HG03575 (cell line): ENCODE measurements at regions not wholly inside any gene's neighbourhood (a gene's known extent, or its start where the extent isn't known, plus 50 kb on each side); places are given as distances from the start of the nearest gene placed in this dataset.

Experiments used
- ATAC-seq: cut with Tn5 transposase; IDR thresholded peaks from one replicate; pipeline ENCODE4 v1.9.1; 2021; ENCODE audit not compliant: unreplicated experiment, insufficient number of reproducible peaks, low FRiP score; ENCODE audit errors: extremely low read depth

- no peak for ATAC-seq
Measured at GRCh38 chr9:79945016-79945415, 373.3 kb downstream of the TLE4 start.

- ATAC-seq = no peak
Measured at GRCh38 chr9:79940919-79941318, 369.2 kb downstream of the TLE4 start.

GRCh38 chr9:79939819-79940218, 368.1 kb downstream of the TLE4 start:
- no peak for ATAC-seq

DNA sequence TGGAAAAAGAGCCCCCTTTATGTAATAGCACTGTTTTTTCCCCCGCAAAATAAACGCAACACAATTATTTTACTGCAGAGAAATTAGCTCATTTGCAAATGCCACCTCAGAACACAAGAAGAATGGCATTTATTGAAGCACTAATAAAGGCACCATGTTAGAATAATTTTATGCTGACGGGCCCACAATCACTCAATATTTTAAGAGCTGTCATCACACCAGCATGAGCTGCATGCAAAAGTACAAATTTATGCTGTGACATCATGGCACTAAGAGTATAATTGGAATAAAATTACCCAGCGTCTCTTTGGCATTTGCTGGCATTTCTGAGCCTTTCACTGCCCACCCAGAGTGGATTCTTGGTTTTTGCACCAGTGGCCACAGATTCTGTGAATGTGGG, 364.6 kb downstream of the TLE4 start:
- no peak for ATAC-seq

- ATAC-seq = no peak
Measured at GRCh38 chr9:79929285-79929684, 357.5 kb downstream of the TLE4 start.

- ATAC-seq = no peak
Measured at GRCh38 chr9:79928661-79929223, 357.0 kb downstream of the TLE4 start.

GRCh38 chr9:79925326-79925725, 353.6 kb downstream of the TLE4 start:
- no peak for ATAC-seq

DNA sequence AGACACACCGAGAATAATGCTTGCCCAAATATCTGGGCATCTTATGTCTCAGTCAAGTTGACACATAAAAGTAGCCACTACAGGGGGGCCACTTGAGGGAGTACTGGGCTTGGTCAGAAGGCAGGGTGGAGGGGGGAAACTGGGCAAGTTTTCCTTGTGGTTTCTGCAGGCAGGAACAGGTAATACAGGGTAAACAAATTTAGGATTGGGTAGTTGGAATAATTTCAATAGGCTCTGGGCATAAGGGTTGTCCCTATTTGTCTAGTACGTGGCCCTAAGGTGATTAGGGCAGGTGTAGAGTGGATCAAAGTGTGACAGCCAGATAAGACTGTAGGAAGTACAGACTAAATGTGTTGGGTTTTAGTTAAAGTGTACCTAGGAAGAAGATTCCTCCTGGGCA, 353.1 kb downstream of the TLE4 start:
- no peak for ATAC-seq

- ATAC-seq = no peak
Measured at GRCh38 chr9:79917421-79917820, 345.7 kb downstream of the TLE4 start.

DNA sequence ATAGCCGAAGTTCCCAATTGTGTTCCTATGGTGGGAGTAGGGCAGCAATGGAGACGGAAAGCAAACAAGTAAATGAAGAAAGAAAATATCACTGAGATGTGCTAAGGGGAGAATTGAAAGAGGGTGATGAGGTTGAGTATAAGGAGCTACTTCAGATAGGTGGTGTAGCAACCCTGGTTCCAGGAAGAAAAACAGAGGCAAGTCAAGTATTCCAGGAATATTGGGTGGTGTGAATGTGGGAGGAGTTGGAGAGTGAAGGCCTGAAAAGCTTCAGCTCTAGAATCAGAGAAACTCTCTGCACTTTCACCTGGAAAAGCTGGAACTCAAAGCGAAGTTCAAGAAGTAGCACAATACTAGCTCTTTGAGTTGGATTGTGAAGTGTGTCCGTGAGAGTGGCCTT, 342.1 kb downstream of the TLE4 start:
- no peak for ATAC-seq

DNA sequence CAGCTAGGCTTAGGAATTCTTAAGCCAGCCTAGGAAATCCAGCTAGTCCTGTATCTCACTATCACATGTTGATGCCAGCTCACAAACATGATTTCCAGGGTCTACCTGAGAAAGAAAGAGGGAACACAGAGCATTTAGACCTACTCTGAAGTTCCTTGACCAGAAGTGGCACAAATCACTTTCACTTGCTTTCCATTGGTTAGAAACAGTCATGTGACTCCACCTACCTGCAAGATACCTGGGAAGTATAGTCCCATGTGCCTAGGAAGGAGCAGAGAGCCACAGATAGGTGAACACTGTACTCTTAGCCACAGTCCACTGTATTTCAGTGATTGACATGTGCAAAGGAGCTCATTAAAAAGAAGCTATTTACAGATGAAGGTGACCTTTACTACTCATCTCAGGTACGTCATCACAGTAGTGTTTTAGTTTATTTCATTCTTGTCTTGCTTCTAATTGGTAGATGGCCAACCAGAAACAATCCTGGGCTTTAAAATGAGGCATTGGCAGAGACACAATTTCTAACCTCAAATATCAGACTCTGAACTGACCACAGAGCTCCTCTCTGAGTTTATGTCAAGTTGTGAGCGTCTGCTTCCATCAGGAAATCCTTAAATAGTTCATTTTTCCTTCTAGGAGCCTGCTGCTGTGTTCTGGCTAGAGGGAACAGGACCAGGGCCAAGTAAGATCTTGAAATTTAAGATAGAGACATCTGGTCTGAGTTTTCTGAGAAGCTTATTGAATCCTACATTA, 340.7 kb downstream of the TLE4 start:
- no peak for ATAC-seq

DNA sequence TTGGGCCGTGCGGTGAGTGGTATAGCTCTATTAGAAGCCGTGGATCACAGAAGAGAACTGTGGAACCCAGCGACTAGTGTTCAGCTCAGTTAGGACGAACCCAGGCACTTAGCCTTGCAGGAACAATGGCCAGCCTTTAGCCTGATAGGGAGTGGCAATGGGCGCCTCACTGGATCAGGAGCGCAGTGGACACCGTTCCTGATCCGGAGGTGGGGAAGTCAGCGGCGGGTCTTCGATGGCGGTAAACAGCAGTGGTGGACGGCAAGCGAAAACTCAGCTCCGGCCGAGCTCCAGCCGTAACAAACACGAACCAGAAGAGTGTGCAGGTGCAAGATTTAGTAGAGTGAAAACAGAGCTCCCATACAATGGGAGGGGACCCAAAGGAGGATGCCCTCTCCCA, 340.0 kb downstream of the TLE4 start:
- no peak for ATAC-seq

DNA sequence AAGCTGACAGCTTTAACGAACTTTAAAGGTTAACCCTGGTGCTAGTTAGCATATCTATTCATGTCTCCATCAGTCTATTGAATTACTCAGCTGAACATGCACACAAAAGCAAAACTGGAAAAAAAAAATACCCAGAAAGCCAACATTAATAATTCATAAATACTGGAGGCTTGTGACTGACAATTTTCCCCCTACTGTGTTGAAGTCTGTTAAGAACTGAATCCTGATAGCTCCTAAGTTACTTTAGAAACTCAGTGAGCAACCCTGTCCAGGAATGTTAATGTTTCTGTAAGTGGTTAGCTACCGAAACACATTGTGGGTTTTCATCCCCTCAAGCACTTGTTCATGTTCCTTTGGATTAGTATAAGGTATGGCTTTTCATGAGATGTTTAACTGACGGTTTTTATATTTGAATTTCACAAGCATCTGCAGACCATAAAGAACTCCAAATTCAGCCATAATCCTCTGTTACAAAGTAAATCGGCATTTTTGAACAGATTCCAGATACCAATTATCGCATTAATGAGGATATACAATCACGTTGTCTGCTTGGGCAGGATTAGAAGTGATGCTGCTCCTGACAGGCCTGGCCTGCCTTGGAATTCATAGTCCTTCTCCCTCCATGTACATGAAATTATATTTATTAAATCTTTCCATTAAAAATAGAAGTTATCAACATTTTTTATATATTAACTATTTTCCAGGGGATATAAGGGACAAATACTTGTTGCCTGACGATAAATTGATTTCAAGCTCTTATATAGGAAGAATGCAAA, 331.2 kb downstream of the TLE4 start:
- ATAC-seq = no peak

DNA sequence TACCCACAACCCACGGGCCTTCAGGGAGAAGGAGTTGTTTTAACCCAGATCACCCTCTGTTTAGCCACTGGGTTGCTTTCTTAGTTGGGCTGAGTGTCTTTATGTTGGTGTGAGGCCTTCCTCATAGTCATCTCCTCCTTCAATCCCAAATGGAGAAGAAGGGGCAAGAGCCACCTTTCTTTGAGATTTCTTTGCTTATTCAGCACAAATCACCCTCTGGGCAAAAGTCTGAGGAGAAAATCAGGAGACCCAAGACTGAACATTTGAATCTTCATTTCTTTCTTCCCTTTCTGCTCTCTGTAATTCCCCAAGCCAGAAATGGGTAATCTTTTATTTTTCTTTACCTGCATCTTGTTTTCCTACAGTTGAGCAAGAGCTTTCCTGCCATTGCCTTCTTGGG, 329.0 kb downstream of the TLE4 start:
- no peak for ATAC-seq

DNA sequence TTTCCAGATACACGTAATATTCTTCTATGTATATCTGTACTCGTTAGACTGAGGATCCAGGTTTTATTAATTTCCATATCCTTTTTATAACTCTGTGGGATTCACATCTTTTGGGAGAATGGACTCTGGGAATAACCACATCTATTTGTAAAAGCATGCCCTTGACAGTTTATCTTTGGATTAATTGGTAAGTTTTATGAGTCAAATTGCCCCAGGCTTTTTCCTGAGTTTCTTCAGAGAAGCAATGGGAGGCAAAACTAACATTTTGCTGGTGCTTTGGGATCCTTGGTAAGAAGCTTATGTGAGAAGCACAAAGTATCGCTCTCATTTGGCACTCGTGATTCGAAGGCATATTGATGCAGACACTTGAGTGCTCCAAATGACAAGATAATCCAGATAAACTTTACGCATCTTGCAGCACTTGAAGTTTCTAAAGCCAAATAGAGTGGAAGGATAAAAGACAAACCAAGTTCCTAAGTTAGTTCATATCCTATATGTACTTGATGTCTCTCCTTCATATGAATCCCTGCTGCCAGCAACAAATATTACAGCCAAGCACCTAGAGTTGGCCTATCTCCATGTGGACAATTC, 324.7 kb downstream of the TLE4 start:
- ATAC-seq = no peak

DNA sequence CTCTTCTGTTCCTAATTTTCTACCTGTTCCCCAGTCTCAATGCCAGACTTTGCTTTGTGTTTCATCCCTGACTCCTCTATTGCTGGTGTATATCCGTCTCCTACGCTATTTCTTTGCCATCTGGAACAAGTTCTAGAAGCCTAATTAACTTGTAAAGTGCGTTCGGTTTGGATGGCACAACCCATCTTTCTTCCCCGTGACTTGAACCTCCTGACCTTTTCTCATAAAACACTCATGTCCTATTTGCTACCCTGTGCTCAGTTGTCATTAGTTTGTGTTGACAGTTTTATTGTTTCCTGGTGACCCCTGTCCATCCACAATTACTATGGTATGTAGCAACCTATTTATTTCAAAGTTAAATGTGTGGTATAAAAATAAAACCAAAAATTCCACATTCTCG, 323.5 kb downstream of the TLE4 start:
- no peak for ATAC-seq

GRCh38 chr9:79889369-79889768, 317.6 kb downstream of the TLE4 start:
- ATAC-seq = no peak

- no peak for ATAC-seq
Measured at GRCh38 chr9:79885093-79885857, 313.5 kb downstream of the TLE4 start.

DNA sequence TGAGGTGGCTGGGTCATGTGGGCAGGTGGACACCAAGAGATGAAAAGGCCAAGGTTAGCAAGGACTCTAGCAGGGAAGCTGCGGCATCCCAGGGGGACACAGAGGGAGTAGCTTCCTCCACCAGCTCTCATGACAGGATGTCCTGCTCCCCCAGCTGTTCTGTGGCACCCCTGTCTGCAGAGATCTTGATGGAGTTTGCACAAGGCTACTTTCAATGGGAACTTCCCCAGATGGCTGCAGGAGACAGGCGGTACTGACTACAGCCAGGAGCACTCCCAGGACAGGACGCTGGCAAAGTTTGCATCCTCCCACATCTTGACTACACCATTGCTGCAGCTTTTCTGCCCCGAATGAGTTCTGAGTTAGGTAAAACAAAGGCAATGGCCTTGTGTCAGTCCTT, 312.8 kb downstream of the TLE4 start:
- ATAC-seq = no peak
